ENCODE measurements at regions not wholly inside any gene's neighbourhood (a gene's known extent, or its start where the extent isn't known, plus 50 kb on each side); places are given as distances from the start of the nearest gene placed in this dataset.

DNA sequence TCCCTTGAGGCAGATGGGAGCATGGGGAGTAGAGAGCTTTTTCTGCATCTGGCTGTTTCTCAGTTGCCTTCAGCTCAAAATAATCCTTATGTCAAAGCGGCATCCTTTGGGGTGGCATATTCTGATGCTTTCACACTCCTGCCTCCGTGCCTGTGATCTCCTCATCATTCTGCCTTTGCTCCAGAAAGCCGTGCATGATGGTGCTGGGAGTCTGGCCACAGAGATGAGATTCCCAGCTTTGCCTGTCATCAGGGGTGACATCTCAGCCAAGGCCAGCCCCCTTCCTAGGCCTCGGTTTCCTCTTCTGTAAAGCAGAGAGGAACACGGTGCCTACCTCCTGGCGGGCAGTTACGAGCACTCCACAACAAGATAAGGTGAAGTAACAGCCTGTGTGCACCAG, 96.3 kb upstream of the ALDH1A3 start:
- no peak for TF ChIP-seq KLF8 (tag by site-specific recombination; IDR thresholded peaks at IDR 0.05)
- TF ChIP-seq, protein P1, sequence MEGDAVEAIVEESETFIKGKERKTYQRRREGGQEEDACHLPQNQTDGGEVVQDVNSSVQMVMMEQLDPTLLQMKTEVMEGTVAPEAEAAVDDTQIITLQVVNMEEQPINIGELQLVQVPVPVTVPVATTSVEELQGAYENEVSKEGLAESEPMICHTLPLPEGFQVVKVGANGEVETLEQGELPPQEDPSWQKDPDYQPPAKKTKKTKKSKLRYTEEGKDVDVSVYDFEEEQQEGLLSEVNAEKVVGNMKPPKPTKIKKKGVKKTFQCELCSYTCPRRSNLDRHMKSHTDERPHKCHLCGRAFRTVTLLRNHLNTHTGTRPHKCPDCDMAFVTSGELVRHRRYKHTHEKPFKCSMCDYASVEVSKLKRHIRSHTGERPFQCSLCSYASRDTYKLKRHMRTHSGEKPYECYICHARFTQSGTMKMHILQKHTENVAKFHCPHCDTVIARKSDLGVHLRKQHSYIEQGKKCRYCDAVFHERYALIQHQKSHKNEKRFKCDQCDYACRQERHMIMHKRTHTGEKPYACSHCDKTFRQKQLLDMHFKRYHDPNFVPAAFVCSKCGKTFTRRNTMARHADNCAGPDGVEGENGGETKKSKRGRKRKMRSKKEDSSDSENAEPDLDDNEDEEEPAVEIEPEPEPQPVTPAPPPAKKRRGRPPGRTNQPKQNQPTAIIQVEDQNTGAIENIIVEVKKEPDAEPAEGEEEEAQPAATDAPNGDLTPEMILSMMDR (tag by site-specific recombination; IDR thresholded peaks at IDR 0.05), result no peak
- no peak for TF ChIP-seq BCL11B (tag by site-specific recombination; IDR thresholded peaks at IDR 0.05; ENCODE audit: low read depth)
- TF ChIP-seq TCF7L2 (IDR thresholded peaks at IDR 0.05; ENCODE audit: borderline replicate concordance, low read depth, low read length), result no peak
- no peak for TF ChIP-seq ZBTB7A (tag by site-specific recombination; IDR thresholded peaks at IDR 0.05; ENCODE audit: low read depth)
- TF ChIP-seq, protein P2, sequence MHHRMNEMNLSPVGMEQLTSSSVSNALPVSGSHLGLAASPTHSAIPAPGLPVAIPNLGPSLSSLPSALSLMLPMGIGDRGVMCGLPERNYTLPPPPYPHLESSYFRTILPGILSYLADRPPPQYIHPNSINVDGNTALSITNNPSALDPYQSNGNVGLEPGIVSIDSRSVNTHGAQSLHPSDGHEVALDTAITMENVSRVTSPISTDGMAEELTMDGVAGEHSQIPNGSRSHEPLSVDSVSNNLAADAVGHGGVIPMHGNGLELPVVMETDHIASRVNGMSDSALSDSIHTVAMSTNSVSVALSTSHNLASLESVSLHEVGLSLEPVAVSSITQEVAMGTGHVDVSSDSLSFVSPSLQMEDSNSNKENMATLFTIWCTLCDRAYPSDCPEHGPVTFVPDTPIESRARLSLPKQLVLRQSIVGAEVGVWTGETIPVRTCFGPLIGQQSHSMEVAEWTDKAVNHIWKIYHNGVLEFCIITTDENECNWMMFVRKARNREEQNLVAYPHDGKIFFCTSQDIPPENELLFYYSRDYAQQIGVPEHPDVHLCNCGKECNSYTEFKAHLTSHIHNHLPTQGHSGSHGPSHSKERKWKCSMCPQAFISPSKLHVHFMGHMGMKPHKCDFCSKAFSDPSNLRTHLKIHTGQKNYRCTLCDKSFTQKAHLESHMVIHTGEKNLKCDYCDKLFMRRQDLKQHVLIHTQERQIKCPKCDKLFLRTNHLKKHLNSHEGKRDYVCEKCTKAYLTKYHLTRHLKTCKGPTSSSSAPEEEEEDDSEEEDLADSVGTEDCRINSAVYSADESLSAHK (tag by site-specific recombination; IDR thresholded peaks at IDR 0.05), result no peak
- TF ChIP-seq, protein P3, sequence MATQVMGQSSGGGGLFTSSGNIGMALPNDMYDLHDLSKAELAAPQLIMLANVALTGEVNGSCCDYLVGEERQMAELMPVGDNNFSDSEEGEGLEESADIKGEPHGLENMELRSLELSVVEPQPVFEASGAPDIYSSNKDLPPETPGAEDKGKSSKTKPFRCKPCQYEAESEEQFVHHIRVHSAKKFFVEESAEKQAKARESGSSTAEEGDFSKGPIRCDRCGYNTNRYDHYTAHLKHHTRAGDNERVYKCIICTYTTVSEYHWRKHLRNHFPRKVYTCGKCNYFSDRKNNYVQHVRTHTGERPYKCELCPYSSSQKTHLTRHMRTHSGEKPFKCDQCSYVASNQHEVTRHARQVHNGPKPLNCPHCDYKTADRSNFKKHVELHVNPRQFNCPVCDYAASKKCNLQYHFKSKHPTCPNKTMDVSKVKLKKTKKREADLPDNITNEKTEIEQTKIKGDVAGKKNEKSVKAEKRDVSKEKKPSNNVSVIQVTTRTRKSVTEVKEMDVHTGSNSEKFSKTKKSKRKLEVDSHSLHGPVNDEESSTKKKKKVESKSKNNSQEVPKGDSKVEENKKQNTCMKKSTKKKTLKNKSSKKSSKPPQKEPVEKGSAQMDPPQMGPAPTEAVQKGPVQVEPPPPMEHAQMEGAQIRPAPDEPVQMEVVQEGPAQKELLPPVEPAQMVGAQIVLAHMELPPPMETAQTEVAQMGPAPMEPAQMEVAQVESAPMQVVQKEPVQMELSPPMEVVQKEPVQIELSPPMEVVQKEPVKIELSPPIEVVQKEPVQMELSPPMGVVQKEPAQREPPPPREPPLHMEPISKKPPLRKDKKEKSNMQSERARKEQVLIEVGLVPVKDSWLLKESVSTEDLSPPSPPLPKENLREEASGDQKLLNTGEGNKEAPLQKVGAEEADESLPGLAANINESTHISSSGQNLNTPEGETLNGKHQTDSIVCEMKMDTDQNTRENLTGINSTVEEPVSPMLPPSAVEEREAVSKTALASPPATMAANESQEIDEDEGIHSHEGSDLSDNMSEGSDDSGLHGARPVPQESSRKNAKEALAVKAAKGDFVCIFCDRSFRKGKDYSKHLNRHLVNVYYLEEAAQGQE (tag by site-specific recombination; IDR thresholded peaks at IDR 0.05), result no peak
- TF ChIP-seq ZNF121 (tag by site-specific recombination; IDR thresholded peaks at IDR 0.05), result no peak
- TF ChIP-seq ZBTB17 (tag by site-specific recombination; IDR thresholded peaks at IDR 0.05), result no peak
- TF ChIP-seq, protein P4, sequence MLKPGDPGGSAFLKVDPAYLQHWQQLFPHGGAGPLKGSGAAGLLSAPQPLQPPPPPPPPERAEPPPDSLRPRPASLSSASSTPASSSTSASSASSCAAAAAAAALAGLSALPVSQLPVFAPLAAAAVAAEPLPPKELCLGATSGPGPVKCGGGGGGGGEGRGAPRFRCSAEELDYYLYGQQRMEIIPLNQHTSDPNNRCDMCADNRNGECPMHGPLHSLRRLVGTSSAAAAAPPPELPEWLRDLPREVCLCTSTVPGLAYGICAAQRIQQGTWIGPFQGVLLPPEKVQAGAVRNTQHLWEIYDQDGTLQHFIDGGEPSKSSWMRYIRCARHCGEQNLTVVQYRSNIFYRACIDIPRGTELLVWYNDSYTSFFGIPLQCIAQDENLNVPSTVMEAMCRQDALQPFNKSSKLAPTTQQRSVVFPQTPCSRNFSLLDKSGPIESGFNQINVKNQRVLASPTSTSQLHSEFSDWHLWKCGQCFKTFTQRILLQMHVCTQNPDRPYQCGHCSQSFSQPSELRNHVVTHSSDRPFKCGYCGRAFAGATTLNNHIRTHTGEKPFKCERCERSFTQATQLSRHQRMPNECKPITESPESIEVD (tag by site-specific recombination; IDR thresholded peaks at IDR 0.05), result no peak
- TF ChIP-seq SETDB1 (IDR thresholded peaks at IDR 0.05; ENCODE audit: insufficient read length, low read length), result no peak
- TF ChIP-seq, protein P5, sequence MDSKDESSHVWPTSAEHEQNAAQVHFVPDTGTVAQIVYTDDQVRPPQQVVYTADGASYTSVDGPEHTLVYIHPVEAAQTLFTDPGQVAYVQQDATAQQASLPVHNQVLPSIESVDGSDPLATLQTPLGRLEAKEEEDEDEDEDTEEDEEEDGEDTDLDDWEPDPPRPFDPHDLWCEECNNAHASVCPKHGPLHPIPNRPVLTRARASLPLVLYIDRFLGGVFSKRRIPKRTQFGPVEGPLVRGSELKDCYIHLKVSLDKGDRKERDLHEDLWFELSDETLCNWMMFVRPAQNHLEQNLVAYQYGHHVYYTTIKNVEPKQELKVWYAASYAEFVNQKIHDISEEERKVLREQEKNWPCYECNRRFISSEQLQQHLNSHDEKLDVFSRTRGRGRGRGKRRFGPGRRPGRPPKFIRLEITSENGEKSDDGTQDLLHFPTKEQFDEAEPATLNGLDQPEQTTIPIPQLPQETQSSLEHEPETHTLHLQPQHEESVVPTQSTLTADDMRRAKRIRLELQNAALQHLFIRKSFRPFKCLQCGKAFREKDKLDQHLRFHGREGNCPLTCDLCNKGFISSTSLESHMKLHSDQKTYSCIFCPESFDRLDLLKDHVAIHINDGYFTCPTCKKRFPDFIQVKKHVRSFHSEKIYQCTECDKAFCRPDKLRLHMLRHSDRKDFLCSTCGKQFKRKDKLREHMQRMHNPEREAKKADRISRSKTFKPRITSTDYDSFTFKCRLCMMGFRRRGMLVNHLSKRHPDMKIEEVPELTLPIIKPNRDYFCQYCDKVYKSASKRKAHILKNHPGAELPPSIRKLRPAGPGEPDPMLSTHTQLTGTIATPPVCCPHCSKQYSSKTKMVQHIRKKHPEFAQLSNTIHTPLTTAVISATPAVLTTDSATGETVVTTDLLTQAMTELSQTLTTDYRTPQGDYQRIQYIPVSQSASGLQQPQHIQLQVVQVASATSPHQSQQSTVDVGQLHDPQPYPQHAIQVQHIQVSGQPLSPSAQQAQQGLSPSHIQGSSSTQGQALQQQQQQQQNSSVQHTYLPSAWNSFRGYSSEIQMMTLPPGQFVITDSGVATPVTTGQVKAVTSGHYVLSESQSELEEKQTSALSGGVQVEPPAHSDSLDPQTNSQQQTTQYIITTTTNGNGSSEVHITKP (tag by site-specific recombination; IDR thresholded peaks at IDR 0.05), result no peak
- TF ChIP-seq KLF7 (tag by site-specific recombination; IDR thresholded peaks at IDR 0.05; ENCODE audit: borderline replicate concordance), result no peak

Measured in HEK293 (cell line).